Astrocyte (in vitro differentiated cells and primary cell): ENCODE measurements at regions not wholly inside any gene's neighbourhood (a gene's known extent, or its start where the extent isn't known, plus 50 kb on each side); places are given as distances from the start of the nearest gene placed in this dataset.

Experiments
- DNase-seq: peaks from one replicate; pipeline ENCODE4 v3.0.0-alpha.2; 2010; ENCODE audit warnings: low read depth
- FAIRE-seq: peaks from 2 replicates; lab custom pipeline; 2011; peaks lifted over from hg19 to GRCh38; lab: Jason Lieb, UNC
- H2AFZ ChIP-seq: 2 replicates; pipeline ENCODE4 v1.6.0; 2012; ENCODE audit warnings: low read depth, low read length, inconsistent platforms
- H3K27ac ChIP-seq: 2 replicates; pipeline ENCODE4 v1.5.1; 2011; ENCODE audit warnings: low read depth, low read length, inconsistent platforms
- H3K27me3 ChIP-seq: 2 replicates; pipeline ENCODE4 v1.6.0; 2011; ENCODE audit warnings: low read length, inconsistent platforms; ENCODE audit not compliant: insufficient read depth
- H3K36me3 ChIP-seq: 2 replicates; pipeline ENCODE4 v1.5.1; 2011; ENCODE audit warnings: low read length, inconsistent platforms; ENCODE audit not compliant: insufficient read depth
- H3K4me1 ChIP-seq: 2 replicates; pipeline ENCODE4 v1.5.1; 2011; ENCODE audit warnings: low read length, inconsistent platforms; ENCODE audit not compliant: insufficient read depth
- H3K4me2 ChIP-seq: 2 replicates; pipeline ENCODE4 v1.6.0; 2012; ENCODE audit warnings: low read length, inconsistent platforms
- H3K4me3 ChIP-seq: 2 replicates; pipeline ENCODE4 v1.5.1; 2011; ENCODE audit warnings: low read depth, mild to moderate bottlenecking, low read length, inconsistent platforms; ENCODE audit not compliant: insufficient read depth
- H3K79me2 ChIP-seq: 2 replicates; pipeline ENCODE4 v1.6.0; 2012; ENCODE audit warnings: mild to moderate bottlenecking, low read length, inconsistent platforms; ENCODE audit not compliant: insufficient read depth
- H3K9ac ChIP-seq: 2 replicates; pipeline ENCODE4 v1.6.0; 2012; ENCODE audit warnings: mild to moderate bottlenecking, low read length, inconsistent platforms
- H3K9me3 ChIP-seq: 2 replicates; pipeline ENCODE4 v1.5.1; 2012; ENCODE audit warnings: low read depth, mild to moderate bottlenecking, low read length, inconsistent platforms; ENCODE audit not compliant: insufficient read depth
- H4K20me1 ChIP-seq: 2 replicates; pipeline ENCODE4 v1.6.0; 2012; ENCODE audit warnings: low read length, inconsistent platforms; ENCODE audit not compliant: insufficient read depth
- H3K27ac Mint-ChIP-seq: one replicate; pipeline ENCODE4 v1.8.0; 2021; ENCODE audit warnings: mild to moderate bottlenecking, mixed read lengths; ENCODE audit not compliant: unreplicated experiment
- H3K27me3 Mint-ChIP-seq: one replicate; pipeline ENCODE4 v1.8.0; 2021; ENCODE audit warnings: low read depth, mixed read lengths; ENCODE audit not compliant: unreplicated experiment
- H3K36me3 Mint-ChIP-seq: one replicate; pipeline ENCODE4 v1.8.0; 2021; ENCODE audit warnings: low read depth, mixed read lengths; ENCODE audit not compliant: unreplicated experiment
- H3K4me1 Mint-ChIP-seq: one replicate; pipeline ENCODE4 v1.8.0; 2021; ENCODE audit warnings: low read depth, mixed read lengths; ENCODE audit not compliant: unreplicated experiment
- H3K4me3 Mint-ChIP-seq: one replicate; pipeline ENCODE4 v1.8.0; 2021; ENCODE audit warnings: mild to moderate bottlenecking, moderate library complexity, mixed read lengths; ENCODE audit not compliant: unreplicated experiment
- H3K9me3 Mint-ChIP-seq: one replicate; pipeline ENCODE4 v1.8.0; 2021; ENCODE audit warnings: mild to moderate bottlenecking, mixed read lengths; ENCODE audit not compliant: unreplicated experiment
- CTCF ChIP-seq: IDR thresholded peaks from 2 replicates; pipeline ENCODE4 v1.5.1; 2011; ENCODE audit warnings: low read depth, mild to moderate bottlenecking, inconsistent platforms, low read length, moderate library complexity; ENCODE audit not compliant: insufficient read depth
- EZH2 ChIP-seq: IDR thresholded peaks from 2 replicates; pipeline ENCODE4 v1.6.1; 2012; ENCODE audit warnings: mild to moderate bottlenecking, low read length, inconsistent platforms; ENCODE audit not compliant: insufficient read depth

GRCh38 chr17:33580215-33580614 lies 287.1 kb upstream of the ASIC2 start:
- Histone ChIP-seq H3K4me2 (no peak overlapping the region), H3K27me3 (no peaks in the 10 kb centered on the region), H3K9me3 (peaks cover 4% of the 10 kb centered on the region), H4K20me1 (no peaks in the 10 kb centered on the region), H2AFZ (no peak overlapping the region), H3K9ac (no peak overlapping the region), H3K36me3 (no peaks in the 10 kb centered on the region), H3K79me2 (no peaks in the 10 kb centered on the region), H3K4me1 (no peaks in the 10 kb centered on the region), H3K27ac (no peak overlapping the region), H3K4me3 (no peak overlapping the region)
- DNase-seq (no peak), FAIRE-seq (no peak)
- H3K27ac Mint-ChIP-seq, result no peak overlapping the region
- H3K4me1 Mint-ChIP-seq, result peaks cover 2% of the 10 kb centered on the region
- H3K27me3 Mint-ChIP-seq, result peaks cover 26% of the 10 kb centered on the region
- no peaks in the 10 kb centered on the region for H3K36me3 Mint-ChIP-seq
- TF ChIP-seq CTCF (no peak), EZH2 (no peak)
- peaks cover 5% of the 10 kb centered on the region for H3K9me3 Mint-ChIP-seq
- no peak overlapping the region for H3K4me3 Mint-ChIP-seq

- H2AFZ ChIP-seq, result no peak overlapping the region
- H3K4me1 Mint-ChIP-seq, result peaks cover 2% of the 10 kb centered on the region
- DNase-seq, result no peak
- H3K27me3 Mint-ChIP-seq, result peaks cover 17% of the 10 kb centered on the region
- no peak overlapping the region for H3K27ac Mint-ChIP-seq
- no peak overlapping the region for H3K4me2 ChIP-seq
- H3K27me3 ChIP-seq, result no peaks in the 10 kb centered on the region
- no peaks in the 10 kb centered on the region for H3K4me1 ChIP-seq
- H3K4me3 ChIP-seq, result no peak overlapping the region
- no peaks in the 10 kb centered on the region for H3K36me3 Mint-ChIP-seq
- no peak for FAIRE-seq
- H3K9me3 ChIP-seq, result peaks cover 8% of the 10 kb centered on the region
- no peak overlapping the region for H3K27ac ChIP-seq
- H3K4me3 Mint-ChIP-seq, result no peak overlapping the region
- no peaks in the 10 kb centered on the region for H3K79me2 ChIP-seq
- no peaks in the 10 kb centered on the region for H3K36me3 ChIP-seq
- TF ChIP-seq EZH2 (no peak), CTCF (no peak)
- no peaks in the 10 kb centered on the region for H4K20me1 ChIP-seq
- no peak overlapping the region for H3K9ac ChIP-seq
- peaks cover 5% of the 10 kb centered on the region for H3K9me3 Mint-ChIP-seq
Measured at GRCh38 chr17:33582661-33583060, 289.6 kb upstream of the ASIC2 start.

GRCh38 chr17:33583518-33584417 lies 290.7 kb upstream of the ASIC2 start:
- Histone ChIP-seq H3K9me3 (peaks cover 8% of the 10 kb centered on the region), H2AFZ (no peak overlapping the region), H3K27ac (no peak overlapping the region), H3K79me2 (no peaks in the 10 kb centered on the region), H3K4me3 (no peak overlapping the region), H3K36me3 (no peaks in the 10 kb centered on the region), H3K4me2 (no peak overlapping the region), H3K27me3 (no peaks in the 10 kb centered on the region), H3K4me1 (no peaks in the 10 kb centered on the region), H4K20me1 (no peaks in the 10 kb centered on the region), H3K9ac (no peak overlapping the region)
- DNase-seq, result no peak
- FAIRE-seq, result no peak
- peaks cover 2% of the 10 kb centered on the region for H3K4me1 Mint-ChIP-seq
- H3K27ac Mint-ChIP-seq, result no peak overlapping the region
- H3K27me3 Mint-ChIP-seq, result peaks cover 15% of the 10 kb centered on the region
- TF ChIP-seq CTCF (no peak), EZH2 (no peak)
- H3K36me3 Mint-ChIP-seq, result no peaks in the 10 kb centered on the region
- peaks cover 5% of the 10 kb centered on the region for H3K9me3 Mint-ChIP-seq
- H3K4me3 Mint-ChIP-seq, result no peak overlapping the region
